DND-41 (cell line): ENCODE measurements at regions not wholly inside any gene's neighbourhood (a gene's known extent, or its start where the extent isn't known, plus 50 kb on each side); places are given as distances from the start of the nearest gene placed in this dataset.

Experiments
- ATAC-seq: fragments of 200-7000 bp; cut with Tn5 transposase; 3 replicates; pipeline ENCODE4 v1.9.1; 2021; ENCODE audit warnings: low read depth; ENCODE audit not compliant: insufficient read depth
- DNase-seq: peaks from one replicate; pipeline ENCODE4 v3.0.0-alpha.2; 2020
- H2AFZ ChIP-seq: 2 replicates; pipeline ENCODE4 v1.6.0; 2012; ENCODE audit warnings: low read depth, low read length
- H3K27ac ChIP-seq: 2 replicates; pipeline ENCODE4 v1.5.1; 2012; ENCODE audit warnings: low read length, inconsistent platforms
- H3K27me3 ChIP-seq: fragments of 200-600 bp; sonication (generic); 2 replicates; pipeline ENCODE4 v1.6.0; 2012; ENCODE audit warnings: low read length, mild to moderate bottlenecking, inconsistent platforms; ENCODE audit not compliant: insufficient read depth, poor library complexity
- H3K36me3 ChIP-seq: 2 replicates; pipeline ENCODE4 v1.5.1; 2012; ENCODE audit warnings: low read length, inconsistent platforms; ENCODE audit not compliant: insufficient read depth
- H3K4me1 ChIP-seq: 2 replicates; pipeline ENCODE4 v1.5.1; 2012; ENCODE audit warnings: mild to moderate bottlenecking, low read length; ENCODE audit not compliant: insufficient read depth
- H3K4me2 ChIP-seq: 2 replicates; pipeline ENCODE4 v1.6.0; 2012; ENCODE audit warnings: mild to moderate bottlenecking, moderate library complexity, low read length, inconsistent platforms; ENCODE audit not compliant: insufficient read depth
- H3K4me3 ChIP-seq, 2 experiments: fragments of 200-600 bp in 1 of 2; shearing (Covaris generic) in 1 of 2; 2 replicates each; pipeline ENCODE4 v1.5.1; 2012 to 2016; ENCODE audit warnings: inconsistent platforms in 2 of 2, low read length in 2 of 2, mild to moderate bottlenecking in 2 of 2, low read depth in 1 of 2, moderate library complexity in 1 of 2
- H3K79me2 ChIP-seq: 2 replicates; pipeline ENCODE4 v1.6.0; 2012; ENCODE audit warnings: low read length, inconsistent platforms; ENCODE audit not compliant: insufficient read depth
- H3K9ac ChIP-seq: 2 replicates; pipeline ENCODE4 v1.6.0; 2012; ENCODE audit warnings: low read depth, mild to moderate bottlenecking, inconsistent platforms, low read length, moderate library complexity
- H3K9me3 ChIP-seq: 2 replicates; pipeline ENCODE4 v1.5.1; 2012; ENCODE audit warnings: low read length, moderate library complexity, mild to moderate bottlenecking, inconsistent platforms; ENCODE audit not compliant: insufficient read depth, severe bottlenecking
- H4K20me1 ChIP-seq: 2 replicates; pipeline ENCODE4 v1.6.0; 2012; ENCODE audit warnings: low read length; ENCODE audit not compliant: insufficient read depth
- EZH2 ChIP-seq: IDR thresholded peaks from 3 replicates; pipeline ENCODE4 v1.6.1; 2012; ENCODE audit warnings: borderline replicate concordance, low read depth, mild to moderate bottlenecking, moderate library complexity, low read length, inconsistent platforms; ENCODE audit not compliant: severe bottlenecking
- TF ChIP-seq, protein P1 (sequence below): IDR thresholded peaks from 2 replicates; pipeline ENCODE4 v1.5.1; 2012; ENCODE audit warnings: borderline replicate concordance, low read length, moderate library complexity, mild to moderate bottlenecking; ENCODE audit not compliant: poor library complexity, severe bottlenecking; ENCODE audit errors: extremely low read depth

- no peaks in the 10 kb centered on the region for H4K20me1 ChIP-seq
- H3K36me3 ChIP-seq, result no peaks in the 10 kb centered on the region
- no peak overlapping the region for H3K27ac ChIP-seq
- ATAC-seq (no peak; the same call in 2 of the 3 replicates), DNase-seq (no peak)
- H2AFZ ChIP-seq, result no peak overlapping the region
- no peak overlapping the region for H3K9ac ChIP-seq
- no peak overlapping the region for H3K4me2 ChIP-seq
- no peaks in the 10 kb centered on the region for H3K9me3 ChIP-seq
- no peaks in the 10 kb centered on the region for H3K27me3 ChIP-seq
- no peaks in the 10 kb centered on the region for H3K79me2 ChIP-seq
- H3K4me3 ChIP-seq, result no peak overlapping the region
- TF ChIP-seq EZH2, result no peak
- TF ChIP-seq, protein P1, sequence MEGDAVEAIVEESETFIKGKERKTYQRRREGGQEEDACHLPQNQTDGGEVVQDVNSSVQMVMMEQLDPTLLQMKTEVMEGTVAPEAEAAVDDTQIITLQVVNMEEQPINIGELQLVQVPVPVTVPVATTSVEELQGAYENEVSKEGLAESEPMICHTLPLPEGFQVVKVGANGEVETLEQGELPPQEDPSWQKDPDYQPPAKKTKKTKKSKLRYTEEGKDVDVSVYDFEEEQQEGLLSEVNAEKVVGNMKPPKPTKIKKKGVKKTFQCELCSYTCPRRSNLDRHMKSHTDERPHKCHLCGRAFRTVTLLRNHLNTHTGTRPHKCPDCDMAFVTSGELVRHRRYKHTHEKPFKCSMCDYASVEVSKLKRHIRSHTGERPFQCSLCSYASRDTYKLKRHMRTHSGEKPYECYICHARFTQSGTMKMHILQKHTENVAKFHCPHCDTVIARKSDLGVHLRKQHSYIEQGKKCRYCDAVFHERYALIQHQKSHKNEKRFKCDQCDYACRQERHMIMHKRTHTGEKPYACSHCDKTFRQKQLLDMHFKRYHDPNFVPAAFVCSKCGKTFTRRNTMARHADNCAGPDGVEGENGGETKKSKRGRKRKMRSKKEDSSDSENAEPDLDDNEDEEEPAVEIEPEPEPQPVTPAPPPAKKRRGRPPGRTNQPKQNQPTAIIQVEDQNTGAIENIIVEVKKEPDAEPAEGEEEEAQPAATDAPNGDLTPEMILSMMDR, result peak; percentile 59
- H3K4me1 ChIP-seq, result no peaks in the 10 kb centered on the region
These were observed 186.2 kb upstream of the PCDH9 start for GRCh38 chr13:67416047-67416925.

DNA sequence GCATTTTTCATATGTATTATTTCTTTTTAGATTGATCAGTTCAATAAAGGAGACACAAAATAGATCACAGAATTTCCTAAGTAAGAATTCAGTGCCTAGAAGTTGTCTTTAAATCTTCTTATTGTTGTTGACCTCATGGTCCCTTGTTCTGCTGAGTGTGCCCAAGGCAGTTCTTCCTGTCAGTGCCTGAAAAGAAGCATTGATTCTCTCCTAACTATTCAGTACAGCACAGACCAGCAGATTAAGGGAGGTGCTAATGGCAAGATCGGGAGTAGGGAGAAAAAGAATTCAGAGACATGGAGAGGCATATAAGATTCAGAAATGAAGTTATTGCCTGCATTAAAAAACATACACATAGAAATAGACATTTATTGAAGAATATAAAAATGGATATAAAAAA is 180.5 kb upstream of the PCDH9 start:
- no peak for ATAC-seq
- no peaks in the 10 kb centered on the region for H4K20me1 ChIP-seq
- no peak overlapping the region for H3K4me2 ChIP-seq
- H3K27me3 ChIP-seq, result no peaks in the 10 kb centered on the region
- H3K36me3 ChIP-seq, result no peaks in the 10 kb centered on the region
- no peaks in the 10 kb centered on the region for H3K9me3 ChIP-seq
- no peaks in the 10 kb centered on the region for H3K4me1 ChIP-seq
- no peak for TF ChIP-seq EZH2
- TF ChIP-seq, protein P1, result no peak
- no peak overlapping the region for H2AFZ ChIP-seq
- no peak overlapping the region for H3K27ac ChIP-seq
- no peak overlapping the region for H3K4me3 ChIP-seq
- no peak for DNase-seq
- no peaks in the 10 kb centered on the region for H3K79me2 ChIP-seq
- H3K9ac ChIP-seq, result no peak overlapping the region

- Histone ChIP-seq H3K9me3 (no peaks in the 10 kb centered on the region), H3K27ac (no peak overlapping the region), H3K9ac (no peak overlapping the region), H3K27me3 (no peaks in the 10 kb centered on the region), H3K4me2 (no peak overlapping the region), H4K20me1 (no peaks in the 10 kb centered on the region), H3K36me3 (no peaks in the 10 kb centered on the region), H2AFZ (no peak overlapping the region), H3K4me3 (no peak overlapping the region), H3K79me2 (no peaks in the 10 kb centered on the region), H3K4me1 (no peaks in the 10 kb centered on the region)
- TF ChIP-seq EZH2, result no peak
- TF ChIP-seq, protein P1, result no peak
- DNase-seq (no peak), ATAC-seq (no peak)
These were observed 178.7 kb upstream of the PCDH9 start for GRCh38 chr13:67408798-67409197.
